Dendritic cell treated with granulocyte-macrophage colony-stimulating factor and Interleukin-4, amounts not matched to agents 40 ng/mL and 50 ng/mL, for 4 days (primary cell): ENCODE measurements at regions not wholly inside any gene's neighbourhood (a gene's known extent, or its start where the extent isn't known, plus 50 kb on each side); places are given as distances from the start of the nearest gene placed in this dataset.

ENCODE experiments used
- H3K27ac Mint-ChIP-seq: one replicate; pipeline ENCODE4 v1.8.0; 2022; ENCODE audit warnings: mild to moderate bottlenecking, mixed read lengths
- H3K27me3 Mint-ChIP-seq: one replicate; pipeline ENCODE4 v1.8.0; 2022; ENCODE audit warnings: mild to moderate bottlenecking, mixed read lengths
- H3K36me3 Mint-ChIP-seq: one replicate; pipeline ENCODE4 v1.8.0; 2022; ENCODE audit warnings: low read depth, mixed read lengths
- H3K4me1 Mint-ChIP-seq: one replicate; pipeline ENCODE4 v1.8.0; 2022; ENCODE audit warnings: low read depth, mixed read lengths
- H3K4me3 Mint-ChIP-seq: one replicate; pipeline ENCODE4 v1.8.0; 2022; ENCODE audit warnings: mild to moderate bottlenecking, moderate library complexity, mixed read lengths
- H3K9me3 Mint-ChIP-seq: one replicate; pipeline ENCODE4 v1.8.0; 2022; ENCODE audit warnings: mixed read lengths
- intact Hi-C: fragments of 100-400 bp; cut with micrococcal nuclease; formaldehyde crosslinking; loops from one replicate; pipeline ENCODE4 v1.15.0; 2022

DNA sequence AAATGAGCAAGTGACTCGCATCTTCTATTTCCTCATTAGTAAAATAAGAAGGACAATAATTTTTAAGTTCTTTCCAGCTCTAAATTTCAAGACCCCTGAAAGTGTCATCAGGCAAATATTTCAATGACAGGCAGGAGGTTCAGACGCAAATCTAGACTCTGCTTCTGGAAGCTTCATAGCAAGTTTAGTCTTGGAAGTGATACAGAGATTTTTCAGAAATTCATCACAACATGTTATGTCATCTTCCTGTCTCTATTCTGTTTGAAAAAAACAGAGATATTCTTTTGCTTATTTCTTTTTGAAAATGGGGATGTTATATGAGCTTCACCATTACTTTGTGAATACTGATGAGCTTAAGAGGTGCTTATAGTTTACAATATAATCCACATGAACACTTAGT lies 74.0 kb downstream of the C3orf85 start:
- H3K9me3 Mint-ChIP-seq = no peaks in the 10 kb centered on the region
- H3K27me3 Mint-ChIP-seq = no peaks in the 10 kb centered on the region
- H3K4me1 Mint-ChIP-seq = no peaks in the 10 kb centered on the region
- no peak overlapping the region for H3K27ac Mint-ChIP-seq
- intact Hi-C loops = no loop called here
- no peaks in the 10 kb centered on the region for H3K36me3 Mint-ChIP-seq
- no peak overlapping the region for H3K4me3 Mint-ChIP-seq

DNA sequence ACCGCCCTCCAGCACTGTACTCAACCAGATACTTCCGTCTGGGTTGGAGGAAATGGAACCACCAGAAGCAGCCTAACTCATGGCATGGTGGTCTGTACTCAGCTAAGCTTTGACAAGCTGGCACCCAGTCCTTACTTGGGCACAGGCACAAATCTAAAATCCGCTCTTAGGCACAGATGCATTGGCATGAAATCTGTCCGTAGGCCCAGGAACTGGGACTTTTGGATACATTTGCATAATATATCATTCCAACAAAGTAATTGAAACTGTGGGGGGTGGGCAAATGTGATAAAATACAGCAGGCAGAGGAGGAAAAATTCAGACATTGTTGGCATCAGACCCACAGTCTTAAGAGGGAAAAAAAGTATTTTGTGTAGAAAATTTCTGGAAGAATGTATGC lies 75.4 kb downstream of the C3orf85 start:
- Mint-ChIP-seq H3K27me3 (no peaks in the 10 kb centered on the region), H3K27ac (no peak overlapping the region), H3K4me1 (no peaks in the 10 kb centered on the region), H3K4me3 (no peak overlapping the region), H3K36me3 (no peaks in the 10 kb centered on the region), H3K9me3 (no peaks in the 10 kb centered on the region)
- intact Hi-C loops = no loop called here

DNA sequence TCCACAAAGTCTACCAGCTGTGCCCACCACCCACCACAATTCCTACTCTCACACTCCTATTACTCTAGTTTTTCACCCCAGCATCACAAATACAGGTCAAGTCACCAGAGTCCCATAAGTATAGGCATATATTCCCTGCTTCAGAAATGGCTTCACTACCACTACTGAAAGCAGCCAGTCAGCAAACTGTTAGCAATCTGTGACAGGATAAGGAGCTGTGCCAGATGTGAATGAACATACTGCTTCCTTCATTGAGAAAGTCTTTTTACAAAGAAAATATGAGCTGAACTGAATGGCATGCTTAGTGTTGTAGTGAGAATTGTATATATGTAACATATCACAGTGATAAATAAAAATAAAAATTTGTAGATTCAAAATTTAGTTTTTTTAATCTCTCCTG lies 76.8 kb downstream of the C3orf85 start:
- Mint-ChIP-seq H3K36me3 (no peaks in the 10 kb centered on the region), H3K4me3 (no peak overlapping the region), H3K9me3 (peaks cover 3% of the 10 kb centered on the region), H3K4me1 (no peaks in the 10 kb centered on the region), H3K27me3 (no peaks in the 10 kb centered on the region), H3K27ac (no peak overlapping the region)
- intact Hi-C loops = no loop called here

DNA sequence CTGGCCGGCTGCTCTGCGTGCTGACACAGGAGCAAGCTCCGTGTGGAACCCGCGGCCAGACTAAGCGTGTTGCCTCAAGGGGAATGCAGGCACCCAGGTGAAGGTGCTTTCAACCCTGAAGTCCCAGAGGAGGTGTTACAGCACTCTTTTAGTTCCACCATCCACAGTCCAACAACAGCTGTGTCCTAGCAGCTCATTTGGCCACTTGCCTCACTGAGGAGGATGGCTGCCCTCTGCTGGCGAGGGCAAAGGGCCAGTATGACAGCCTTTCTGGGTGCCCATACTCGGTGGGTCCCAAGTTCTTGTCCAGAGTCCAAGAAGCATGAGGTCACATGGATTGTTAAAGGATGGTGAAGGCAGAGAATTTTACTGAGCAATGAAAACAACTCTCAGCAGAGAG lies 87.8 kb downstream of the C3orf85 start:
- no peak overlapping the region for H3K27ac Mint-ChIP-seq
- H3K27me3 Mint-ChIP-seq = no peaks in the 10 kb centered on the region
- H3K36me3 Mint-ChIP-seq = no peaks in the 10 kb centered on the region
- H3K4me1 Mint-ChIP-seq = no peaks in the 10 kb centered on the region
- peaks cover 10% of the 10 kb centered on the region for H3K9me3 Mint-ChIP-seq
- intact Hi-C loops = no loop called here
- H3K4me3 Mint-ChIP-seq = no peak overlapping the region

DNA sequence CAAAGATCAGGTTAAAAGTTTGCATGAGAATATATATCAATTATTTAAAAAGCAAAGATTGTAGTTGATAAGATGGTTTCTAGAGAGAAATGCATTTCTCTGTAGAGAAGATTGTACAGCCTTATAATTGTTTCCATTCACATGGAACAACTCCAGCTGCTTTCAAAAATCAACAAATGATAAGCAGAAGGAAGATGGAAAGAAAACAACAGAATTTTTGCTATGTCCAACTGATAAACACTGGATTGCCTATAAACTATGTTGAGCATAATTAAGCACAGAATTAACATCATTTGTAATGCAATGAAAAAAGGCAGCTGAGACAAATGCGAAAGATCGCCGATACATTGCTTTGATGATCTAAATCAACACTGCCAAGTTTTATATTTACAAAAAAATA lies 89.0 kb downstream of the C3orf85 start:
- Mint-ChIP-seq H3K27ac (no peak overlapping the region), H3K4me3 (no peak overlapping the region), H3K4me1 (no peaks in the 10 kb centered on the region), H3K27me3 (no peaks in the 10 kb centered on the region), H3K9me3 (no peaks in the 10 kb centered on the region), H3K36me3 (no peaks in the 10 kb centered on the region)
- intact Hi-C loops = no loop called here

DNA sequence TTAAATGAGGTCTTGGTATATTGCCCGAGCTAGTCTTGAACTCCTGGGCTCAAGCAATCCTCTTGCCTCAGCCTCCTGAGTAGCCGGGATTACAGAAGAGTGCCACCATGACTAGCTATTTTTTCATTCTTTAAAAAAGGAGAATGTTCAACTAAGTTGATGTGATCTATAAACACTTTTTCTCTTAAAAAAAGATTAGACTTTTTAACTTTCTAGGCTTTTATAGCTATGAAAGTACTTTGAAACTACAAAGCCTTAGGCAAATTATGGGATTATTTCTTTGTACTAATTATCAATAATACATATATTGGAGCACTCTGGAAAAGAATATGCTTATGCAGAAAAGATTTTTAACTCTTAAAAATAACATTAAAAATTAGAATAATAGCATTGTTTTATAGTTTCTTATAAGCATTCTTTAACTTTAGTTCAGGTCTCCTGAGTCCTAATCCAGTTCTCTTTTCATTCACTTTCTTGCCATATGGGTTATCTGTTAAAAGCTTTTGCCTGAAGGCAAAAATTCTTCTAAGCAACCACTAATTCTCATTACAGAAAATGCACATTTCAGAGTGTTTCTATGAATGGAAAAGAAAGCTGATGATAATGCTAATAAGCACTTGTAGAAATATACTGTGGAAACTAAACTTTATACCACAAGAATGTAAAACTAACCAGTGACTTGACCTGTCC lies 87.8 kb downstream of the DPPA2 start:
- Mint-ChIP-seq H3K27me3 (no peaks in the 10 kb centered on the region), H3K36me3 (no peaks in the 10 kb centered on the region), H3K4me1 (no peaks in the 10 kb centered on the region), H3K4me3 (no peak overlapping the region), H3K27ac (no peak overlapping the region), H3K9me3 (peaks cover 10% of the 10 kb centered on the region)
- intact Hi-C loops = no loop called here

DNA sequence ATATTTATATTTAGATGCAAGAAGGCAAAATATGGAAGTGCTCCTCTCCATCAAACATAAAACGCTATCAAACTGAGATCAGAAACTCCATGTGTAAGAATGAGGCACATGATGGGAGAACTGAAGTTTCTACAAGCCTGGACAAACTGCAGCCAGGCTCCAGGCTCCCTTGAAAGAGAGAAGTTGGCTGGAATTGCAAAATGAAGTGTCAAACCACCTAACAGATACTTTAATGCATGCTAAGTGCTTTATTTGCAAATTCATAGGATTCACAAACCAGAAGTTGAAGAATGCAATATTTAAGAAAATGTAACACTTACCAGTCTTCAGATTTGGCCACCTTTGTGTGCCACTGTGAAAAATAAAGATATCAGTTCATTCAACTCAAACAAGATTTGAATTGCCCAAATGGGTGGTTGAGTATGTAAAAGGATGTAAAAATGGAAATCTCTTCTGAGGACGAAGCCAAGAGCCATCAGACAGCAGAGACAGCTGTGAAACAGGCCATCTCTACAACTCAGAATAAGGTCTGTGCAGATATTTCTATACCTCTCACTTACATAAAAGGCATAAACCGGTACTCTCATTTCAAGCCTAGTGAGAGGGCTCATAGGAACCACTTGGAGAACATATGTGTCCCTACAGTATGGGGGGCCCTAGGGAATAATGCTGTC lies 87.0 kb downstream of the DPPA2 start:
- intact Hi-C loops = no loop called here
- no peak overlapping the region for H3K4me3 Mint-ChIP-seq
- H3K4me1 Mint-ChIP-seq = no peaks in the 10 kb centered on the region
- H3K36me3 Mint-ChIP-seq = no peaks in the 10 kb centered on the region
- H3K27me3 Mint-ChIP-seq = no peaks in the 10 kb centered on the region
- peaks cover 17% of the 10 kb centered on the region for H3K9me3 Mint-ChIP-seq
- no peak overlapping the region for H3K27ac Mint-ChIP-seq

DNA sequence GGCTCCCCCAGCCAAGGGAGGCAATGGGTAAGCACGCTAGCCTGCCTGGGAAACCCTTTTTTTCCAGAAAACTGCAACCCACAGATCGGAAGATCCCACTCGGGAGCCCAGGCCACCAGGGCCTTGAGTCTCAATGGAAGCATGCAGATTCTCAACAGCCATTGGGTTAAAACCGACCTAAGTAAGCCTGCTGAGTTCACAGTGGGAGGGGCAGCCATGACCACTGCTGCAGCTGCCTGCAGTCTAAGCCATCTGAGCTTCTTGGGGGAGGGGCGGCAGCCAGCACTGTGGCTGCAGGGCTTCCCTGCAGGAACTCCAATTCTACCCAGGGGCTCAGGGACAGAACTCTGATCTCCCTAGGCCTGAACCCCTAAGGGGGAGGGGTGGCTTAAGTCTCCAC lies 82.0 kb downstream of the DPPA2 start:
- Mint-ChIP-seq H3K36me3 (no peaks in the 10 kb centered on the region), H3K27ac (no peak overlapping the region), H3K27me3 (no peaks in the 10 kb centered on the region), H3K4me1 (no peaks in the 10 kb centered on the region), H3K4me3 (no peak overlapping the region), H3K9me3 (peaks cover 51% of the 10 kb centered on the region)
- intact Hi-C loops = no loop called here

DNA sequence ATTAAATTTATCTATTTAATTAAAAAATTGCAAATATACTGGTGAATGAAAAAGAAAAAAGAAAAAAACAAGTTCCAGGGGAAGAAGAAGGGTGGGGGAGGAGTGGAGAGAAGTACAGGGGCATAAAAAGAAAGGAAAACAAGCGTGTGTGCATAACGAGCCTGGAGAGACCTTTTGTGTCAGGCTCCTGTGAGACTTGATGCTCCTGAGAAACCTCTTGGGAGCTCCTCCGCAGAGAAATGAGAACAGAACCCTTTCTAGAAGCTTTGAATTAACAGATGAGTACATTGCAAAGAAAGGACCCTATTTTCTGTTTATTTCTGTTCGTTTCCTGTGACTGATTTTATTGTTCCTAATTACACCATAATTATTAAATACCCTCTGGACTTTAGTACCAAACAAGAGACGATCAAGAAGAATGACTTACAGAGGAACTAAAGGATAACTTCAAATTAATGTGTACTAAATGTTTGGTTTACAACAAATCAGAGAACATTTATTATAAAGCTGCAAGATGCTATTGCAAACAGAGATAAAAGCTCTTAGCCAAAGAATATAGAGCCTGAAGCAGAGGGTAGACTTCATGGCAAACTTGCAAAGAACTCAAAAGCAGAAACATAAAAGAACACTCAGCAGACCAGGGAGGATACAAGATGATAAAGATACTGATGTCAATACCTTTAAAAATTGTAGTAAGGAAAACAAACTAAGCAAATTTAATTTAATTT lies 74.7 kb downstream of the DPPA2 start:
- H3K27me3 Mint-ChIP-seq = no peaks in the 10 kb centered on the region
- H3K27ac Mint-ChIP-seq = no peak overlapping the region
- no peak overlapping the region for H3K4me3 Mint-ChIP-seq
- intact Hi-C loops = no loop called here
- H3K4me1 Mint-ChIP-seq = no peaks in the 10 kb centered on the region
- H3K36me3 Mint-ChIP-seq = no peaks in the 10 kb centered on the region
- H3K9me3 Mint-ChIP-seq = peaks cover 11% of the 10 kb centered on the region

DNA sequence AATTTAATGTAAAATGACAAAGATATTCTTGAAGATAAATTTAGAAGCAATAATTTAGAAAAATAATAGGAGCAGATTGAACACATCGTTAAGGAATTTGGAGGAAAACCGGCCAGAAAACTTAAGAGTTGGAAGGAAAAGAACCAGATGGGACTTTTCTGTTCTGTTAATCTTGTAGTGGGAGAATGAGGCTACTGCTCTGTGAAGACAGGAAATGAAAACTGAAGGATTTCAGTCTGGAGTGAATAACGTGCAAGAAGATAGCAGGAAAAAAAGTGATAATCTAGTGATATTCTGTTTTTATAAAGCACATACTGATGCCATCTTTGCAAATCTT lies 74.2 kb downstream of the DPPA2 start:
- Mint-ChIP-seq H3K27me3 (no peaks in the 10 kb centered on the region), H3K9me3 (peaks cover 5% of the 10 kb centered on the region), H3K4me1 (no peaks in the 10 kb centered on the region), H3K27ac (no peak overlapping the region), H3K36me3 (no peaks in the 10 kb centered on the region), H3K4me3 (no peak overlapping the region)
- intact Hi-C loops = no loop called here
